ENCODE measurements at regions not wholly inside any gene's neighbourhood (a gene's known extent, or its start where the extent isn't known, plus 50 kb on each side); places are given as distances from the start of the nearest gene placed in this dataset.

- TF ChIP-seq, protein P1, sequence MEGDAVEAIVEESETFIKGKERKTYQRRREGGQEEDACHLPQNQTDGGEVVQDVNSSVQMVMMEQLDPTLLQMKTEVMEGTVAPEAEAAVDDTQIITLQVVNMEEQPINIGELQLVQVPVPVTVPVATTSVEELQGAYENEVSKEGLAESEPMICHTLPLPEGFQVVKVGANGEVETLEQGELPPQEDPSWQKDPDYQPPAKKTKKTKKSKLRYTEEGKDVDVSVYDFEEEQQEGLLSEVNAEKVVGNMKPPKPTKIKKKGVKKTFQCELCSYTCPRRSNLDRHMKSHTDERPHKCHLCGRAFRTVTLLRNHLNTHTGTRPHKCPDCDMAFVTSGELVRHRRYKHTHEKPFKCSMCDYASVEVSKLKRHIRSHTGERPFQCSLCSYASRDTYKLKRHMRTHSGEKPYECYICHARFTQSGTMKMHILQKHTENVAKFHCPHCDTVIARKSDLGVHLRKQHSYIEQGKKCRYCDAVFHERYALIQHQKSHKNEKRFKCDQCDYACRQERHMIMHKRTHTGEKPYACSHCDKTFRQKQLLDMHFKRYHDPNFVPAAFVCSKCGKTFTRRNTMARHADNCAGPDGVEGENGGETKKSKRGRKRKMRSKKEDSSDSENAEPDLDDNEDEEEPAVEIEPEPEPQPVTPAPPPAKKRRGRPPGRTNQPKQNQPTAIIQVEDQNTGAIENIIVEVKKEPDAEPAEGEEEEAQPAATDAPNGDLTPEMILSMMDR (IDR thresholded peaks at IDR 0.05; ENCODE audit: extremely low read depth in 1 of 2, insufficient read depth in 1 of 2, low read depth in 1 of 2, low read length in 2 of 2) = no peak
- no peak for TF ChIP-seq MAX (IDR thresholded peaks at IDR 0.05; ENCODE audit: insufficient read depth, insufficient read length)
Measured at GRCh38 chr1:18560692-18561091, 70.0 kb upstream of the PAX7 start.
